OCI-LY7 (cell line): ENCODE measurements at regions not wholly inside any gene's neighbourhood (a gene's known extent, or its start where the extent isn't known, plus 50 kb on each side); places are given as distances from the start of the nearest gene placed in this dataset.

Experiments used
- BruUV-seq: library from RNA; stranded (reverse); fragments of 400-500 nt; replicated peaks from 2 replicates; lab custom pipeline; 2021; lab: Mats Ljungman, UMichigan
- CTCF ChIA-PET: fragments of 300-600 bp; sonication (Branson Sonifier 250); formaldehyde crosslinking; loops from one replicate; lab custom pipeline; 2022; ENCODE audit warnings: antibody characterized with exemption; ENCODE audit not compliant: unreplicated experiment; lab: Charles Lee
- POLR2A ChIA-PET: fragments of 300-600 bp; sonication (Branson Sonifier 250); formaldehyde crosslinking; loops from one replicate; lab custom pipeline; 2022; ENCODE audit warnings: antibody characterized with exemption; lab: Charles Lee
- DNase-seq: peaks from one replicate; pipeline ENCODE4 v3.0.0-alpha.2; 2015; ENCODE audit warnings: low spot score
- H2AFZ ChIP-seq: fragments of 200-600 bp; sonication (generic), shearing (Covaris generic); 2 replicates; pipeline ENCODE4 v1.6.1; 2014; ENCODE audit warnings: mild to moderate bottlenecking, antibody characterized with exemption, low read length, moderate library complexity
- H3K27ac ChIP-seq: fragments of 200-600 bp; sonication (generic); 2 replicates; pipeline ENCODE4 v1.5.1; 2014; ENCODE audit warnings: mixed run types, low read depth, mild to moderate bottlenecking, moderate library complexity, low read length, inconsistent platforms; ENCODE audit not compliant: poor library complexity, severe bottlenecking
- H3K36me3 ChIP-seq: fragments of 200-600 bp; sonication (generic); 2 replicates; pipeline ENCODE4 v1.6.1; 2014; ENCODE audit warnings: mild to moderate bottlenecking, antibody characterized with exemption, low read length, moderate library complexity, mixed read lengths; ENCODE audit not compliant: insufficient read depth
- H3K4me1 ChIP-seq: fragments of 200-600 bp; sonication (generic); 2 replicates; pipeline ENCODE4 v1.5.1; 2014; ENCODE audit warnings: mild to moderate bottlenecking, low read length; ENCODE audit not compliant: insufficient read depth, poor library complexity, severe bottlenecking
- H3K4me2 ChIP-seq: fragments of 200-600 bp; sonication (generic); 2 replicates; pipeline ENCODE4 v1.6.1; 2014; ENCODE audit warnings: mild to moderate bottlenecking, low read length
- H3K4me3 ChIP-seq: fragments of 200-600 bp; sonication (generic); 2 replicates; pipeline ENCODE4 v1.5.1; 2014; ENCODE audit warnings: mild to moderate bottlenecking, low read depth, low read length; ENCODE audit not compliant: poor library complexity, severe bottlenecking
- H3K79me2 ChIP-seq: fragments of 200-600 bp; sonication (generic); 2 replicates; pipeline ENCODE4 v1.6.1; 2016; ENCODE audit warnings: low read depth, mild to moderate bottlenecking, low read length, moderate library complexity, mixed read lengths; ENCODE audit not compliant: insufficient read depth
- H3K9me2 ChIP-seq: fragments of 200-600 bp; sonication (generic); 2 replicates; pipeline ENCODE4 v1.6.1; 2016; ENCODE audit warnings: mild to moderate bottlenecking, low read length, mixed read lengths; ENCODE audit not compliant: insufficient read depth
- H3K9me3 ChIP-seq: fragments of 200-600 bp; sonication (generic); 2 replicates; pipeline ENCODE4 v1.6.1; 2014; ENCODE audit warnings: mild to moderate bottlenecking, mixed run types, low read length, mixed read lengths
- H4K20me1 ChIP-seq: fragments of 200-600 bp; sonication (generic); 2 replicates; pipeline ENCODE4 v1.6.1; 2014; ENCODE audit warnings: mild to moderate bottlenecking, antibody characterized with exemption, low read length, moderate library complexity, mixed read lengths; ENCODE audit not compliant: insufficient read depth
- EZH2phosphoT487 ChIP-seq: fragments of 200-600 bp; sonication (generic); IDR thresholded peaks from 2 replicates; pipeline ENCODE4 v1.6.1; 2018; ENCODE audit warnings: low read depth, borderline replicate concordance, mild to moderate bottlenecking, mixed run types, antibody characterized with exemption, low read length, moderate library complexity, mixed read lengths
- intact Hi-C: fragments of 100-400 bp; cut with micrococcal nuclease; formaldehyde crosslinking; loops from one replicate; pipeline ENCODE4 v1.10.0; 2022; ENCODE audit not compliant: unreplicated experiment
- TF ChIP-seq, protein P1 (sequence below): fragments of 200-600 bp; sonication (generic); conservative IDR thresholded peaks from 2 replicates; pipeline ENCODE4 v1.5.1; 2014; ENCODE audit warnings: mild to moderate bottlenecking, antibody characterized with exemption, low read length, moderate library complexity, mixed read lengths

DNA sequence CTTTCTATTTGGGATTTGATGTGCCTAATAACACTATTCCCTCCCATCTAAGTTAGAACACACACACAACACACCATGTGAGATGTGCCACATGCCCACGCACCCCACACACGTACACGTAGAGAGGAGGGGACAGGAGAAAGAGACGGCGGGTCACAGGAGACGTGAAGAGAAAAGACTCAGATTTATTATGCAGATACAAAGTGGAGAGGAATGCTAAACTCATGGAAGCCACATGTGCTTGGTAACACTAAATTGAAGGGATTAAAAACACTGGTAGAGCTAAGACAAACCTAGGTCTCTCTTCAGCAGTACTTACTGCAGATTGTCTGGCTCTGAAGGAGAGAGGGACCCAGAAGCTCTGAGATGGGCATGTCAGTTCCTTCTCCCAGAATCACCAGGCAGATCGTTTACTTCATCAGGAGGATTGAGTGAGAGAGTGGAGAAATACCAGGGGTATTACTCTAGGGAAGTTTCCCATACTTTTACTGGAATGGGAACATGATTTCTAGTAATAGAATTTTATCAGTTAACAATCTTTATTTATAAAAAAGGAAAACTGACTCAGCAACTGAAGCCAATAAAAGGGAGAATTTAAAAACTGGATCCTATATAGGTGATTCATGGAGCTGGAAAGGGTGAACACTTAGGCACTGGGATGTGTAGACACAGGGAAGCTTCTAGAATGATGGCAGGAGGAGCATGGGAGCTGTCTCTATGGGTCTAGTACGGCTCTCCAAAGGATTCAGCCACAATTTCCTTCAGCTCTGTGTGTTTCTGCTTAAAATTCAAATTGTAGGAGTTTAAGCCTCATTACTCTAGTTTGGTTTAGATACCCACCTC is 139.4 kb downstream of the MACIR start:
- H3K79me2 ChIP-seq = no peaks in the 10 kb centered on the region
- intact Hi-C loops = no loop called here
- H3K4me1 ChIP-seq = no peaks in the 10 kb centered on the region
- H3K4me3 ChIP-seq = no peak overlapping the region
- TF ChIP-seq, protein P1, sequence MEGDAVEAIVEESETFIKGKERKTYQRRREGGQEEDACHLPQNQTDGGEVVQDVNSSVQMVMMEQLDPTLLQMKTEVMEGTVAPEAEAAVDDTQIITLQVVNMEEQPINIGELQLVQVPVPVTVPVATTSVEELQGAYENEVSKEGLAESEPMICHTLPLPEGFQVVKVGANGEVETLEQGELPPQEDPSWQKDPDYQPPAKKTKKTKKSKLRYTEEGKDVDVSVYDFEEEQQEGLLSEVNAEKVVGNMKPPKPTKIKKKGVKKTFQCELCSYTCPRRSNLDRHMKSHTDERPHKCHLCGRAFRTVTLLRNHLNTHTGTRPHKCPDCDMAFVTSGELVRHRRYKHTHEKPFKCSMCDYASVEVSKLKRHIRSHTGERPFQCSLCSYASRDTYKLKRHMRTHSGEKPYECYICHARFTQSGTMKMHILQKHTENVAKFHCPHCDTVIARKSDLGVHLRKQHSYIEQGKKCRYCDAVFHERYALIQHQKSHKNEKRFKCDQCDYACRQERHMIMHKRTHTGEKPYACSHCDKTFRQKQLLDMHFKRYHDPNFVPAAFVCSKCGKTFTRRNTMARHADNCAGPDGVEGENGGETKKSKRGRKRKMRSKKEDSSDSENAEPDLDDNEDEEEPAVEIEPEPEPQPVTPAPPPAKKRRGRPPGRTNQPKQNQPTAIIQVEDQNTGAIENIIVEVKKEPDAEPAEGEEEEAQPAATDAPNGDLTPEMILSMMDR = no peak
- no peak for TF ChIP-seq EZH2phosphoT487
- ChIA-PET POLR2A (no interaction called here), CTCF (no interaction called here)
- no TSS peak for BruUV-seq
- H4K20me1 ChIP-seq = no peaks in the 10 kb centered on the region
- no peak for DNase-seq
- no peak overlapping the region for H3K4me2 ChIP-seq
- H2AFZ ChIP-seq = no peak overlapping the region
- no peaks in the 10 kb centered on the region for H3K36me3 ChIP-seq
- H3K9me3 ChIP-seq = no peaks in the 10 kb centered on the region
- H3K27ac ChIP-seq = no peak overlapping the region
- H3K9me2 ChIP-seq = no peaks in the 10 kb centered on the region

DNA sequence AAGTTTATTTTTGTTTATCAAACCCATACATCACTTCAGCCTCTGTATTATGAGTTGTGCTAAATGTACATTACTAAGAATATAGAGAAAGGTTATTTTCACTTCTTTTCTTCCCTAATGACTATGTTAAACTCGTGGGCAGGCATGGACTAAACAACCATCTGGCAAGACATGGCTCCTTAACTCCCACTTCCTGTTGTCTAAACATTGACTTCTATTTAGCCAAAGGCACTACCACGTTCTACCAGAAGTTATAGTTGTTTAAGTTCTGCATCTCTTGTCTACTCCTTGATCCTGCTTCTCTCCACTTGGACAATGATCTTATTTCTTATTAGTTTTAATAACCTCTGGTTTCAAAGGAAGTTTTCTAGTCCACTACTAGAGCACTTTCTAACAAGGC is 136.1 kb downstream of the MACIR start:
- no TSS peak for BruUV-seq
- Histone ChIP-seq H3K4me3 (no peak overlapping the region), H4K20me1 (no peaks in the 10 kb centered on the region), H3K27ac (no peak overlapping the region), H3K79me2 (no peaks in the 10 kb centered on the region), H3K9me3 (no peaks in the 10 kb centered on the region), H3K36me3 (no peaks in the 10 kb centered on the region), H3K9me2 (no peaks in the 10 kb centered on the region), H3K4me1 (no peaks in the 10 kb centered on the region), H2AFZ (no peak overlapping the region; the same call in 1 of the 2 replicates), H3K4me2 (no peak overlapping the region)
- no peak for DNase-seq
- POLR2A ChIA-PET = no interaction called here
- CTCF ChIA-PET = no interaction called here
- intact Hi-C loops = no loop called here
- TF ChIP-seq, protein P1 = no peak
- no peak for TF ChIP-seq EZH2phosphoT487
